BJ (cell line): ENCODE measurements at regions not wholly inside any gene's neighbourhood (a gene's known extent, or its start where the extent isn't known, plus 50 kb on each side); places are given as distances from the start of the nearest gene placed in this dataset.
"Not testable (repeated sequence)": the region's sequence is repeated elsewhere in the genome, so short reads cannot be mapped to it uniquely, and the experiment has no call there.

Source experiments
- CTCF ChIA-PET: fragments of 350-600 bp; formaldehyde crosslinking; extraction: SDS; loops from one replicate; lab custom pipeline; 2021; ENCODE audit warnings: antibody characterized with exemption, inconsistent platforms; lab: Yijun Ruan, JAX
- POLR2A ChIA-PET: fragments of 300-600 bp; sonication (Branson Sonifier 250); formaldehyde crosslinking; extraction: SDS; loops from one replicate; lab custom pipeline; 2021; ENCODE audit warnings: antibody characterized with exemption; lab: Charles Lee
- DNase-seq: peaks from one replicate; pipeline ENCODE4 v3.0.0-alpha.2; 2011; ENCODE audit warnings: low read depth
- H3K27me3 ChIP-seq: 2 replicates; pipeline ENCODE4 v1.6.0; 2011; ENCODE audit warnings: low read length; ENCODE audit not compliant: control insufficient read depth, insufficient read depth
- H3K36me3 ChIP-seq: 2 replicates; pipeline ENCODE4 v1.5.1; 2011; ENCODE audit warnings: low read length; ENCODE audit not compliant: control insufficient read depth, insufficient read depth
- H3K4me3 ChIP-seq: 2 replicates; pipeline ENCODE4 v1.5.1; 2011; ENCODE audit warnings: low read depth, mild to moderate bottlenecking, control low read depth, low read length
- CTCF ChIP-seq: IDR thresholded peaks from 2 replicates; pipeline ENCODE4 v1.5.1; 2011; ENCODE audit warnings: low read depth, mild to moderate bottlenecking, control low read depth, inconsistent platforms, low read length, moderate library complexity; ENCODE audit not compliant: insufficient read depth

- ChIA-PET CTCF (interaction anchor here (0.6 kb wide), 1 partner anchor 83 kb away, joined by 4 read pairs; no protein-coding TSS in a partner anchor), POLR2A (no interaction called here)
- Histone ChIP-seq H3K4me3 (no peak overlapping the region), H3K36me3 (no peaks in the 10 kb centered on the region), H3K27me3 (no peaks in the 10 kb centered on the region)
- no peak for TF ChIP-seq CTCF
- no peak for DNase-seq
Observed at GRCh38 chr2:8506746-8507145, 175.1 kb upstream of the ID2 start.

- TF ChIP-seq CTCF, result no peak
- ChIA-PET POLR2A (no interaction called here), CTCF (no interaction called here)
- no peak overlapping the region for H3K4me3 ChIP-seq
- no peaks in the 10 kb centered on the region for H3K36me3 ChIP-seq
- no peak for DNase-seq
- no peaks in the 10 kb centered on the region for H3K27me3 ChIP-seq
Observed at GRCh38 chr2:8508766-8509165, 173.1 kb upstream of the ID2 start.

- peaks cover 2% of the 10 kb centered on the region; the same call in 1 of the 2 replicates for H3K27me3 ChIP-seq
- ChIA-PET POLR2A (no interaction called here), CTCF (no interaction called here)
- no peak for DNase-seq
- no peak for TF ChIP-seq CTCF
- no peaks in the 10 kb centered on the region for H3K36me3 ChIP-seq
- no peak overlapping the region for H3K4me3 ChIP-seq
Observed at GRCh38 chr2:8509621-8510020, 172.2 kb upstream of the ID2 start.

GRCh38 chr2:8510055-8510454 lies 171.8 kb upstream of the ID2 start:
- H3K36me3 ChIP-seq, POLR2A ChIA-PET, H3K4me3 ChIP-seq, DNase-seq, H3K27me3 ChIP-seq, CTCF ChIA-PET: not testable (repeated sequence)

GRCh38 chr2:8510519-8510918 lies 171.3 kb upstream of the ID2 start:
- ChIA-PET POLR2A (no interaction called here), CTCF (no interaction called here)
- no peak for TF ChIP-seq CTCF
- Histone ChIP-seq H3K36me3 (no peaks in the 10 kb centered on the region), H3K4me3 (no peak overlapping the region), H3K27me3 (peaks cover 2% of the 10 kb centered on the region; the same call in 1 of the 2 replicates)
- no peak for DNase-seq

GRCh38 chr2:8511868-8512612 lies 169.8 kb upstream of the ID2 start:
- H3K4me3 ChIP-seq, result no peak overlapping the region
- peaks cover 2% of the 10 kb centered on the region; the same call in 1 of the 2 replicates for H3K27me3 ChIP-seq
- CTCF ChIA-PET, result no interaction called here
- no peaks in the 10 kb centered on the region for H3K36me3 ChIP-seq
- peak; percentile 13 for DNase-seq
- TF ChIP-seq CTCF, result no peak
- POLR2A ChIA-PET, result no interaction called here
